SU-DHL-6 (cell line): ENCODE measurements at regions not wholly inside any gene's neighbourhood (a gene's known extent, or its start where the extent isn't known, plus 50 kb on each side); places are given as distances from the start of the nearest gene placed in this dataset.

Experiments used
- CTCF ChIP-seq: fragments of 200-600 bp; sonication (generic); IDR thresholded peaks from one replicate; pipeline ENCODE4 v1.5.1; 2017; ENCODE audit warnings: antibody characterized with exemption, mild to moderate bottlenecking, low read length, moderate library complexity; ENCODE audit not compliant: insufficient read depth, poor library complexity, severe bottlenecking
- EZH2phosphoT487 ChIP-seq: fragments of 200-600 bp; sonication (generic), shearing (Covaris generic); conservative IDR thresholded peaks from 2 replicates; pipeline ENCODE4 v1.6.1; 2018; ENCODE audit warnings: mild to moderate bottlenecking, antibody characterized with exemption, low read length, moderate library complexity, mixed read lengths

- no peak for TF ChIP-seq CTCF
- no peak for TF ChIP-seq EZH2phosphoT487
Measured at GRCh38 chr6:137390334-137390733, 103.9 kb downstream of the OLIG3 start.
